ENCODE measurements at regions not wholly inside any gene's neighbourhood (a gene's known extent, or its start where the extent isn't known, plus 50 kb on each side); places are given as distances from the start of the nearest gene placed in this dataset.

DNA sequence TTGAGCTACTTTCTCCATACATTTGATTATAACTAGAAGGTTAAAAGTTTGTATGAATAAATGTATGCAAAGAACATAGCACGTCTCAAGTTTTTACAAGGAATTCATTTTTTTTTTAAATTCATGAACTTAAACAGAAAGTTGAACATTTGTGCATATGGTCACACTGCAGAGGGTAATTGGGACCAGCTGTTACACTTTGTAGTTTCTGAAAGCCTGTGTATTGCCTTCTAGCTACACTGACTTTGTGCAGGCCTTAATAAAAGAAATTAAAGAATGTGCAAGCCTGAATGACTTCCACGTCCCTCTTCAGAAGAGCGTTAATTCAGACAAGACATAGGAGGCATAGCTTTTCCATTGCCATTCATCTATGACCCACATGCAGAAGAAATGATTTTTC lies 153.1 kb upstream of the PCDH18 start:
- Histone ChIP-seq H3K27ac (no peak overlapping the region), H3K4me3 (ENCODE audit: low read depth in 1 of 2, low read length in 1 of 2) (no peak overlapping the region), H3K27me3 (no peaks in the 10 kb centered on the region), H3K36me3 (no peaks in the 10 kb centered on the region), H3K9me3 (no peaks in the 10 kb centered on the region), H3K4me1 (ENCODE audit: control insufficient read depth in 1 of 2, insufficient read depth in 1 of 2, low read depth in 1 of 2, low read length in 1 of 2) (no peaks in the 10 kb centered on the region)
- TF ChIP-seq CTCF (IDR thresholded peaks at IDR 0.05), result no peak

DNA sequence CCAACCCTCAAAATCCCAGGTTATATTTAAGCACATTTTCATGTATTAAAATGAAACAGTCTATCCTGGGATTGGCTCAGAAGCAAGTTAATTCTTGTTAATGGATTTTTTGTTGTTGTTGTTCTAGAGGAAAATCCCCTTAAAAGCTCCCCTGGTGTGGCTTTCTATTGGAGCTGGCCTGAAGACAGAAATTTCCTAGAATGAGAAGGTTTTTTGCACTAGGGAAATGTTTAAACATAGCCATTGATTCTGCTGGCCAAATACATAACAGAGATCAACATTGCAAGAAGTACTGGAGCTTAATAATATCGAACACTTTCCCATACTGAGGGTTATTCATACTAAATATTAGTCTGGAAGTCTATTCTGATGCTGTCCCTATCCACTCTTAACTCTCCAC lies 148.8 kb upstream of the PCDH18 start:
- Histone ChIP-seq H3K36me3 (no peaks in the 10 kb centered on the region), H3K9me3 (no peaks in the 10 kb centered on the region), H3K27ac (no peak overlapping the region), H3K27me3 (no peaks in the 10 kb centered on the region), H3K4me3 (ENCODE audit: low read depth in 1 of 2, low read length in 1 of 2) (no peak overlapping the region), H3K4me1 (ENCODE audit: control insufficient read depth in 1 of 2, insufficient read depth in 1 of 2, low read depth in 1 of 2, low read length in 1 of 2) (no peaks in the 10 kb centered on the region)
- TF ChIP-seq CTCF (IDR thresholded peaks at IDR 0.05), result no peak

- H3K36me3 ChIP-seq, result no peaks in the 10 kb centered on the region
- no peak overlapping the region for H3K27ac ChIP-seq
- no peaks in the 10 kb centered on the region for H3K9me3 ChIP-seq
- no peak for TF ChIP-seq CTCF (IDR thresholded peaks at IDR 0.05)
- no peak overlapping the region for H3K4me3 ChIP-seq (ENCODE audit: low read depth in 1 of 2, low read length in 1 of 2)
- H3K4me1 ChIP-seq (ENCODE audit: control insufficient read depth in 1 of 2, insufficient read depth in 1 of 2, low read depth in 1 of 2, low read length in 1 of 2), result no peaks in the 10 kb centered on the region
- H3K27me3 ChIP-seq, result no peaks in the 10 kb centered on the region
These were observed 146.5 kb upstream of the PCDH18 start for GRCh38 chr4:137678796-137679195.

GRCh38 chr4:137677863-137678262 lies 145.6 kb upstream of the PCDH18 start:
- no peaks in the 10 kb centered on the region for H3K36me3 ChIP-seq
- no peaks in the 10 kb centered on the region for H3K9me3 ChIP-seq
- no peak for TF ChIP-seq CTCF (IDR thresholded peaks at IDR 0.05)
- no peaks in the 10 kb centered on the region for H3K4me1 ChIP-seq (ENCODE audit: control insufficient read depth in 1 of 2, insufficient read depth in 1 of 2, low read depth in 1 of 2, low read length in 1 of 2)
- H3K4me3 ChIP-seq (ENCODE audit: low read depth in 1 of 2, low read length in 1 of 2), result no peak overlapping the region
- H3K27me3 ChIP-seq, result no peaks in the 10 kb centered on the region
- H3K27ac ChIP-seq, result no peak overlapping the region

GRCh38 chr4:137676357-137676998 lies 144.2 kb upstream of the PCDH18 start:
- Histone ChIP-seq H3K4me1 (ENCODE audit: control insufficient read depth in 1 of 2, insufficient read depth in 1 of 2, low read depth in 1 of 2, low read length in 1 of 2) (no peaks in the 10 kb centered on the region), H3K9me3 (no peaks in the 10 kb centered on the region), H3K27ac (no peak overlapping the region), H3K4me3 (ENCODE audit: low read depth in 1 of 2, low read length in 1 of 2) (no peak overlapping the region), H3K36me3 (no peaks in the 10 kb centered on the region), H3K27me3 (no peaks in the 10 kb centered on the region)
- no peak for TF ChIP-seq CTCF (IDR thresholded peaks at IDR 0.05)

DNA sequence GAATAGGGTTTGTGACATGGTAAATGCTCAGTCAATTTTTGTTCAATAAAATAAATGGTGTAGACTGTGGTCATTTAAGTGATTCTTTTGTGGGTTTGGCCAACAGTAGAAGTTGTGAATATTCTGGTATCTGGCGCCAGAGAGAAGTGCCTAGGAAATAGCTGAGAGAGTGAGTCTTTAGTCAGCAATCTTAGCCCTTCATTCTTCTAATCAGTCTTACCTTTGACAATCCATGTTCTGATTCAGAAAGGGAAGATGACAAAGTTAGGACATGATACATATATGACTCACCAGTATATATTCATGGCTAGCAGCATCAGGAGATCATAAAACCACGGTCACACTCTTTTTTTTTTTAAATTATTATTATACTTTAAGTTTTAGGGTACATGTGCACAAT lies 141.8 kb upstream of the PCDH18 start:
- no peak for TF ChIP-seq CTCF (IDR thresholded peaks at IDR 0.05)
- Histone ChIP-seq H3K27me3 (no peaks in the 10 kb centered on the region), H3K9me3 (no peaks in the 10 kb centered on the region), H3K27ac (no peak overlapping the region), H3K4me3 (ENCODE audit: low read depth in 1 of 2, low read length in 1 of 2) (no peak overlapping the region), H3K36me3 (no peaks in the 10 kb centered on the region), H3K4me1 (ENCODE audit: control insufficient read depth in 1 of 2, insufficient read depth in 1 of 2, low read depth in 1 of 2, low read length in 1 of 2) (no peaks in the 10 kb centered on the region)

Data from neutrophil (primary cell).